GM18502 (cell line): ENCODE measurements at regions not wholly inside any gene's neighbourhood (a gene's known extent, or its start where the extent isn't known, plus 50 kb on each side); places are given as distances from the start of the nearest gene placed in this dataset.

Experiments used
- ATAC-seq: cut with Tn5 transposase; IDR thresholded peaks from one replicate; pipeline ENCODE4 v1.9.1; 2021; ENCODE audit warnings: mild to moderate bottlenecking; ENCODE audit not compliant: unreplicated experiment, poor library complexity

DNA sequence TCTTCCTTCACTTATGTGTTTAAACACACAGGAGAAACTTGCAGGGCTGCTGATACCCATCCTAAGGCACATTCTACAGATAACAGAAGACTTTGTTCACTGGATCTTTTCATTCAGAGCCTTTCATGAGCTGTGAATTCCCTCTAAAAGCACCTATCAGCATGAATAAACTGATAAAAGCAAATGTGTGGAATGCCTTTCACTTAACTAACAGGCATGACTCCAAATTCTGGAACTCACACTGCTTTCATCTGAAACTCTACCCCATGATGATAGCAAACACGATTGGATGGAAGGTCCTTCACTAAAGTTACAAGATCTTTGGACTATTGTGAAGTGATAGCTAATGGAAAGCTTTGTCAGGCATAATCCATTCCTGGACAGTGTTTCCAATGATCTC is 457.3 kb downstream of the EFNB2 start:
- no peak for ATAC-seq

DNA sequence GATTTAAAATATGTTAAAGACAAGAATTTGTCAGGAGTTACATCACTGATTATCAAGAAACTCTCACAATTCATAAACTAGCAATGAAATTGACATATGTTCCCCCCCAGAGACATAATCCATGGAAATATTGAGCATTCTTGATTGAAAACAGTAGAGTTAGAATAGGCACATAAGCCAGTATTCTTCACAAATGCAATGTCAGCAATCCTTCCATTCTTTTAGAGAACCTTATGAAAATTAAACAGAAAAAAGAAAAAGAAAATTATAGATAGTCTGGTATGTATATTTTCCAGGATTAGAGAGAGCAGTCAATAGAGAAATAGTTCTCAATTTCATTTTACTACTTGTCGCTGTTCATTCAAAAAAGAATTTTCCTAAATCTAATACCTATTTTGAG is 458.4 kb downstream of the EFNB2 start:
- no peak for ATAC-seq

DNA sequence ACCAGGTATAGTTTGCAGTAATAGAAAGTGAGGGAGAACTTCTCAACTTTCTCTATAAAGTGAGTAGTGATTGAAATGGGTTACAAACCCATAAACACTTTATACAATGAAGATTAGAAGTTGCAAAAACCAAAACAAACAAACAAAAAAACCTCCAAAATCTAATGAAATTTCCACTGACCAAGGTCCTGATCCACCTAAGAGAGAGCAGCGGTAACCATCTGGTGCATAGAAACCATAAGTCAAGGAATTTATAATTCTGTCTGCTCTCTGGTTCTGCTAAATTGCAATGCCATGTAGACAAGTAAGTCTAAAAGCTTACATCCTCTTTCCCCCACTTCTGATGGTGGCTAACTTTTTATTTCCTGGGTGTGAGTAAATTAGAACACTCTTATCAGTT is 463.4 kb downstream of the EFNB2 start:
- ATAC-seq = no peak

DNA sequence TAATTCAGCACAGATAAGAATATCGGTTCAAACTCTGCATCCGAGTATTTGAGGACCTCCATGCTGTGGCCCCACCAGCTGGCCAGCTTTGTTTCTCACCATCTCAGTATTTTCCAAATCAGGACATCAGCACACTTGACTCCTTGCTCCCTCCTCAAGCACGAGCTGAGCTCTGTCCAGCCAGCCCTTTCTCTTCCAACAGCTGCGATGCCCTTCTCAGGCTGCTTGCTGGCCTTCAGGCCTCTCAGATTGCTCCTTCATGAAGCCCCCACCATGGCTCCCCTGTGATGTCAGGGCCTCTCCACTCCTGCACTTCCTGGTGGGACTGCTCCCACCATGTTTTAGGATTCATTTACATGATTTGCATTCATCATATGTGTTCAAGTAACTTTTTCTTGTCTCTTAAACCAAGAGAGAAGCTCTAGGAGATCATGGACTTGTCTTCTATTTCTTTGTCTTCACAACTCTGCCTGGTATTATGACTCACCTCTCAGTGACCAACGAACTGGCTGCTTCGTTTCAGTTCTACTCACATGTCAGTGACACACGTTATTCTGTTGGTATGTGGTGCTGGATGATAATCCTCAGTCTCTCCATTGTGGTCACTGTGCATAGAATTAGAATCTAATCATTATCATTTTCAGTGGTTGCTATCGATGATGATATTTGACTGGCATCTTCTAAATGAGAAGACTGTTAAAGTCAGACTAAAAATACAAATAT is 471.7 kb downstream of the EFNB2 start:
- ATAC-seq = no peak

DNA sequence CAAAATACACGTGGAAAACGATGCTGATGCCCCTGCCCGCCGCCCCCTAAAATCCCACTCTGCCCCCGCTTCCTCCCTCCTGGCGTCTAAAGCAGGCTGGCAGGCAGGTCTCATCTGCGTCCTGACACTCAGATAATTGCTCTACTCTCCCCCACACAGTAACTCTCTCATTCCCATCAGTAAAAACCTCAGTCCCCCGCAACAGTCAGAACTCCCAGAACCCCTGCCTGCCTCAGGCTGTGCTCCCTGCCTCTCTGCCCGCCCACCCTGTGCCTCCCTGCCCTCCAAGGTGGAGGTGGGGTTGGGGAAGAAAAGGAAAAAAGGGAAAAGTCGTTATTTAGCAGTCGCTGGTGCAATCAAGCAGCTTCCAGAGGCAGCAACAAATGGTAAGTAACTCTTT is 473.7 kb downstream of the EFNB2 start:
- ATAC-seq = no peak

DNA sequence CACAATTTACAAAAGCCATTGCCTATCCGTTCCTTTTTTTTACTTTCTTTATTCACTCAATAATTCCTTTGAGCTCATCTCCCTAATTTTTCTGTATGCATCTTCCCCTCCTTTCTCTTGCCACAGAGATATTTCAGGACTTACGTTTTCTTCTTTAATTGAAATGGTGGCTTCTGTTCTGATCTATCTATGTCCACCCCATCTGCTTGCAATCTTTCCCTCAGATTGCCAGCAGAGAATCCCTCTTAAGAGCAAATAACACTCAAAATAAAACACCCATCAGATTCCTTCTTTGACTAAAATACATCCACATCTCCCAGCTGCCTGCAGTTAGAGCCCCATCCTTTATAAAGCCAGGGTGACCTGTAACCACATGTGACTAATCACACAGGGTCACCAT is 478.6 kb downstream of the EFNB2 start:
- ATAC-seq = no peak

DNA sequence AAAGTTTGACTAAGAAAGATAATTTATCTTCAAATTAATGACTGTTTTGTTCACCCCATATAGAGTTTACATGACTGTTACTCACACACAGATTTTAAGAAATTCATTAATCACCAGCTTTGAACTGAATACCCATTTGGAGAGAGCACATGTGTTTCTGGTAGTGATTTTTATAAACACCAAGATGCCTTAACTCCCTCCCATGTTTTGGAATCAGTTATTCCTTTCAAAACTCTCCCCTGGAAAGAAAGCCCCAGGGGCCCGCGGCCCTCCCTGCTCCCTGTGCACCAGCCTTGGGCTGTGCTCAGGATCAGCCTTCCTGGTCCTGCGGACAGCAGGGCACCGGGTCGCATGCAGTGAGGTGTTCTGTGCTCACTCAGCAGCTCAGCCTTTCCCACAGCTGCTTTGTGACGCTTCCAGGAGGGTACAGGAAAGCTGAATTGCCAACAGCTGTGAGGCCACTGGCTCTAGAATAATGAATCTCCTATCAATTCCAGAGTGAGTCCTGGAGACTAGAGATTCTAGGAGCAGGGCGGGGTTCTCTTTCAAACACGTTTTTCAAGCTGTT is 483.2 kb downstream of the EFNB2 start:
- ATAC-seq = no peak

DNA sequence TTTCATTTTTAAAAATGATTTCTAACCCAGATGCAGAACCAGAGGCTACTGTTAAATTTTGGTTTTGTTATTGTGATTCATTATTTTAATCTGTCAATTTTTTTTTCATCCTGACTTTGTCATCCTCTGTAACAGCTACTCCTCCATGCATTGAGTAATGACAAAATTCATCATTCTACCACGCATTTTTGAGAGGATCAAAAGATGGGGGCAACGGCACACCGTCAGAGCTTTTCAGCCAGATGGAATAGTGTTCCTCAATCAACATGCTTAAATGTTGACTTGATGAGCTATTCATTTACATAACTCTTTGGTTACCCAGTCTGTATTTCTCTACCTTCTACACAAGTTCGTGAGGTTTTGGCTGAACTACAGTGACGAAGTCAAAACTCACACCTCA is 486.3 kb downstream of the EFNB2 start:
- no peak for ATAC-seq

DNA sequence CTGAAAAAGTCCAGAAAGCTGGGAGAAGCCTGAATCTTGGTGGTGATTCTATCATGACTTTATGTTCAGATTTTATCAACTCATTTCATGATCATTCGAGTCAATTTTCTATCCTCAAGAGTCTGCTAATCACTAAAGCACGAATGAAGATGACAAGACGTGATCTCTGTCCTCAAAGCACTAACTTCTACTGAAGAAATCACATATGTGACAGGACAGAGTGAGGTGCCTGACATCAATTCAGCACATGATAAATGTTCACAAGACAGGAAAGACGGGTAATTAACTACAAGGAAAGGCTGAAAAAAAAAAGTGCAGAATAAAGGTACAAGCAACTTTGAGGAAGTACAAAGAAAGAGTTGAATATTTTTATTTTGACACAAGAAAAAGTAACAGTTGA is 487.1 kb downstream of the EFNB2 start:
- ATAC-seq = no peak

DNA sequence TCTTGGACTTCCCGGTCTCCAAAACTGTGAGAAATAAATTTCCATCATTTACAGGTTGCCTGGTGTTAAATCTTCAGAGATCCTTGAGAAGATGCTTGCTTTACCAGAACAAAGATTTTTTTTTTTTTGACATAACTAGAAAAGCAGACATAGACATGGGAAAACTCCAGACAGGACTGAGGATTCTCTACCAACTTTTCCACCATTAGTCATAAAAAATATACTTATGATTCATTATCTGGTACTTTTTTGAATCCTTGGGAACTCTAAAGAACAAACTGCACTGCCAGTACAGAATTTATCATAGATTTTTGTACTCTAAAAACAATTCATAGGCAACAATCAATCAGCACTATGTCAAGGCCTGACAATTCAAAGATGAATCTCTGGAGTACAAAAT is 487.6 kb downstream of the EFNB2 start:
- ATAC-seq = no peak

DNA sequence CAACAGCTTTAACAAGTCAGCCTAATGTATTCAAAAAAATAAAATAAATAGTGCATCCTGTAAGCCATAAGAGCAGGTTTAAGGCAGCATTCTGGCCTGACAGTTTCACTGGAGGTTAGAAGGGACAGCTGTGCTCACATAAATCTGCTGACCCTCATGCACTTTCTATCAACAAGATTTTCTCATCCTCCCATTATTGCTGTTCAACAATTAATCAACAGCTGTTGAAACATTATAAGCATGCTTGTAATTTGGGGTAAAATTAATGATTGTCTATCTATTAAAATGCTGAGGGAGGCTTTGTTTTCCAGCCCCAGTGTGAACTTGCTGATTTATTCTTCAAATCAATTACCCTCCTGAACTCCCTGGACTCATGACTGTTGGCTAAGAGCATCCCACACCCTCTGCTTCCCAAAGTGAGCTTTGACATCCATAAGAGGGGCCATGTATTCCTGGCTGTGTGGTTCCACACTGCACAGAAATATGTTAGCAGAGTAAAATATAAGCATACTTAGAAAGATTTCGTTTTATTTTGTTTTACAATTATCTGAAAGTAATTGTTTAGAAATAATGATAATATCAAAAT is 492.4 kb downstream of the EFNB2 start:
- no peak for ATAC-seq

DNA sequence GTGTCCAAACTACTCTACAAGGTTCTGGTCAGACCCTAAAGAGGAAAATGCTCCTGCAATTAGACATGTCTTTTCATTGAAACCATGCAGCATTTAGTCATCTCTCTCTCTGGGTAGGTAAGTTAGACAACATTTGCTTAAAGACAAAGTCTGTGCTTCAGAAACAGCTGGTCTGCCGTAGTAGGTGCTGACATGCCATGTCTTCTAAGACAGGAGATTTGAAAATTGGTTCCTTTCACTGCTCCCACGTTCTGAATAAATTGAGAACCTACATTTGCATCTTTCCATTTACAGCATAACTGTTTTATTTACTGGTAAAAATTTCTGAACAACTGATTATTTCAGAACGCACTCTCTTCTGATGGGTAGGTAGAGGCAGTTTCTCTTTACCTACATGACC is 494.0 kb downstream of the EFNB2 start:
- ATAC-seq = no peak

DNA sequence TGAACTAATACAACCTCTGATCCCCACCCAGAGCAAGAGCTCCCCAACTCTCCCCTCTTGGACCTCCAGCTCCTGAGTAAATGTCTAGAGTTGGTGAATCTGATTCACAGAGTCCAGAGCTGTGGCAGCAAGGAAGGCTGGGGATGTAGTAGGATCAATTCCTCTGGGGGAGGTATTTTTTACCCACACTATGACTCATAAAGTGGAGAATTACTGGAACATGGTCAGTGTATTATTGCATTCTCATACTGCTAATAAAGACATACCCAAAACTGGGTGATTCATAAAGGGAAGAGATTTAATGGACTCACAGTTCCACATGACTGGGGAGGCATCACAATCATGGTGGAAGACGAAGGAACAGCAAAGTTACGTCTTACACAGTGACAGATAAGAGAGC is 496.7 kb downstream of the EFNB2 start:
- no peak for ATAC-seq

DNA sequence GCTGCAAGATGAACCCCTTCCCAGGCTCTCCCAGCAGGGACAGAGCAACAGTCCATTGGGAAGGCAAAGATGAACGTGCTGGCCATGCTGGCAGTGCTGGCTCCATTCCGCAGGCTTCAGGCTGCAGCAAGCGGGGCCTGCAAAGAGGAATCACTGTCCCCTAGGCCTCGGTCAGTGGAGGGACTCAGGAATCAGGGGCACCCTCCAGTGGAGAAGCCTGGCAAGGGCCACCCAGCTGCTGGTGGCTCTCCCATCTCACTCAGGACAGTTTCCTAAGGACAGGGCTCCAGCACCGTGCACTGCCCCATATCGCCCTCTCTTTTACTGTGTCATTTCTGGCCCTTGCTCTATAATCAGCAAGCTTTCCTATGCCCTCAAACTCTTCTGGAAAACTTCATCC is 498.6 kb downstream of the EFNB2 start:
- no peak for ATAC-seq

DNA sequence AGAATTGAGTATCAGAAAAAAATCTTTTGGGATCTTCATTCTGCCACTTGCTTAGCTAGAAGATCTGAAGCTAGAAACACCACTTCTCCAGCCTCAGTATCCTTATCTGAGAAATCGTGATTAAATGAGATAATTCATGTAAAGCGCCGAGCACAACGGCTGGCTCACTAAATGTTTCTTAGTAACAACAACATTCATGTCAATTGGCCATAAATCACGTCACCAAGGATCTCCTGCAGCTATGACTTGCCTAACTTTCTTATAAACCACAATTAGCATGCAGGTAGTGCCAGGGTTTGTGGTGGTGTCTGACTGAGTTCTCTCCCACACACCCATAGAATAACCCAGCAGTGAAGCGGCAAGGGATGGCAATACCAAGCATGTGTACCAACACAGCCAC is 501.3 kb downstream of the EFNB2 start:
- ATAC-seq = no peak

DNA sequence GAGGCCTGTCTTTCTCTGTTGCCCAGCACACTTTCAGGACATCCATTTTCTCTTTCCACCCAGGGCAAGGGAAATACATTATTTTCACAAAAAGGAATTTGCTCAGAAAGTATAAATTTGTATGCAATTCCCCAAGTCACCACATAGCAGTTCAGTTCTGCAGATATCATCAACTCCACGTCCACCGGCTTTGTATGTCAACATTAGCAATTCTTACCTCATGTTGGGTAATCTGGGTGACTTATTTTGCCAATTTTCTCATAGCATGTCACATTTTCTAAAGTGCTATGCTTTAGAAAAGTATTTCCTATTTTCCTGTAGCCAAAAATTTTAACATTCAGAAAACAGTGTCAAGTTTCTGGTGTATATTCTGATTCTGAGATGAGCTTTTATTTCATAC is 501.8 kb downstream of the EFNB2 start:
- ATAC-seq = no peak

DNA sequence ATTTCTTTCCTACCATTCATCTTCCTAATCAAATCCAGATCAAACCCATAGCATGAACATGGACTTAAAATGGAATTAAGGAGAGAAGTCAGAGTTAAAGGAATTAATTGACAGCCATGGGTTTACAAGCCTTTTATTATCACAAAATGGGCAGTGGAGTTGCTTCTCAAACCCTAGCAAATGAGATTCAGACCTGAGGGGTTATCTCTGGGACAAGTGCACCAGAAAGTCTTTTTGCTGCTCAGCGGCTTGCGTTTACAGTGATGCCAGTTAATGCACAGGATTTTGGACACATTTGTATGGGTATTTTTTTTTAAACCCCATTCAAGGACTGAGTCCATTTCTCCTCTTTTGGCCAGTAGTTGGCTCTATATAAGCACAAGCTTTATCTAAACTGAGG is 503.0 kb downstream of the EFNB2 start:
- no peak for ATAC-seq

DNA sequence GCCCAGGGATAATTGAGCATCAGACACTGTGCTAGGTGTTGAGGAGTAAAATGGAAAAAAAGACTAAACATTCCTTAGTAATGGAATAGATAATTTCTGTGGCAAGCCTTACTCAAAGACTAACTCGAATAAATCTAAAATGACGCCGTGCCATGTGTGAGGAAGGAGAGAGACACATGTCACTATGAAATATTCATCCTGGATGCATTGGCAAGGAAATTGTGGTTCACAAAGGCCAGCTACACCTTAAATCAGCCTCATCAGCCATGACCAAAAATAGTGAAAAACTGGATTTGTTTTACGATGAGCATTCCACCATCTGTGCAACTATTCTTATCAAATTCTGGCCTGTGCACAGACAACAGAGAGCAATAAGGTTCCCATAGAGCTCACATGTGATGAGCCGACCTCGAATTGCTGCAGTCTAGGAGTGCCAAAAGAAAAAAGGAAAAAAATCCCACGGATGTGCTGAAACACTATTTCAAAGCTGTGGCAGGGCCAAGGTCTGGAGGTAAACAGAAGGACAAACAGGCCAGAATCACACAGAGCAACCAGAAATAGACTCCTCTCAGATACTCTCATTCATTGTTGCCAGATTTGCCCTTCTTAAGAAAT is 505.7 kb downstream of the EFNB2 start:
- no peak for ATAC-seq

DNA sequence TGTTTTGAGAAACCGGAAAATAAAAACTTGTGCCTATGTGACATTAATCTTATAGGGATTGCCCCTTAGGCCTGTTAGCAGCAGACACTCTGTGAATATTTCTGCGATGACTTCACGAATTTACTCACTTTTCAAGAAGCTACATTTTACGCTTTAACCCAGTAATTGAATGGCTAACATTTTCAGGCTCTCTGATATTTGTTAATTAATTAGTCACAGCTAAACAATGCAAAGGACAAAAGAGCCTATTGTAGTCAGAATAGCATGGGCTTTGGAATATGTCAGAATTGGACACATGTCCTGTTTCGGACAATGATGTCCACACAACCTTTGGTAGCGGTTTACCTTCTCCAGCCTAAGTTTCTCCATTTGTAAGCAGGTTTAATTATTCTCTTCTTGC is 506.6 kb downstream of the EFNB2 start:
- ATAC-seq = no peak

DNA sequence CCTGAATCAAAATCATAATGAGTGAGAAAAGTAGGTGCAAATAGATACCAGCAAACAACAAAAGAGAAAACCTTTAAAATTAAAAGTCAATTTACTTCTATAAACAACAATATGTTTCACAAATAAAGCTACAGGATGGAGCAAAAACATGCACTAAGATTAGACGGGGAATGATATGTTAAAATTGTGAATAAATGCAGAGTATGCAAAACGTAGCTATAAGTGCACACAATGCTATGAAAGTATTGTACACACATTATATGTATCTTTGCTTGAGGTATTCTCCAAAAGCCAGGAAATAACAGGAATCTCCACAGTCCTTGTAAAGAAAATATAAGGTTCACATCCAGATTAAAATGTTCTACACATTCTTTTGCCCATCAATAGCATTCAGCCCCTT is 523.9 kb downstream of the EFNB2 start:
- no peak for ATAC-seq

DNA sequence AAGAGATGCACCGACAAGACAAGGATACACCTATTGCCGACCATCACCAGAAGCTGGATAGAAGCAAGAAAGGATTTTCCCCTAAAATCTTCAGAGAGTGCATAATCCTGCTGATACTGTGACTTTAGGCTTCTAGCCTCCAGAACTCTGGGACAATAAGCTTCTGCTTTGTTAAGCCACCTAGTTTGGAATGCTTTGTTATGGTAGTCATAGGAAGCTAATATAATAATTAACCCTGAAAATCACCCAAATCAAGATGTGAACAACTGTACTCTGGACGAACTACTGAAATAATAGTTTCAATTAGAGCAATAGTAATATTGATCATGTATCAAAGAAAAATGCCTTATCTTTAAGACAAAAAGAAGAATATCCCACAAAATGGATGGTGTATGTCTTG is 524.6 kb downstream of the EFNB2 start:
- no peak for ATAC-seq

DNA sequence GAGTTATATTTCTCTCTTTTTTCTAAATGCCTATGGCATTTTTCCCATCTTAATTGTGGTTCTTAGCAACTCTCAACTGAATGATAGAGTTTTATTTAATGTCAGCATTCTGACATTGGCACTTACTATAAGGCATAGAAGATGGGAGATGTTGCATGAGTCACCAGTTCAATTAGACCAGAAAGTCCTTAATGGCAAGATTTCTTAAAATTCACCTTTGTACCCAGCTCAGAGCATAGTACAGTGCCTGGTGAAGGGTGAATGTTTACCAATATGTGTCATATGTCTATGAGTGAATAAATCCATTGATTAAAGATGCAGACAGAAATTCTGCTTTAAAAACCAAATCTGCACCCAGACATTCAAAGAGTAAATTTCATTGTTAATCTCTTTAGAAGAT is 526.9 kb downstream of the EFNB2 start:
- no peak for ATAC-seq
